HuH-7 (cell line): ENCODE measurements at regions not wholly inside any gene's neighbourhood (a gene's known extent, or its start where the extent isn't known, plus 50 kb on each side); places are given as distances from the start of the nearest gene placed in this dataset.

Source experiments
- DNase-seq: peaks from one replicate; pipeline ENCODE4 v3.0.0; 2011; ENCODE audit warnings: low spot score

- no peak for DNase-seq
These were observed 282.1 kb upstream of the ATP10B start for GRCh38 chr5:161134083-161134482.

- no peak for DNase-seq
These were observed 263.9 kb upstream of the ATP10B start for GRCh38 chr5:161115941-161116340.

GRCh38 chr5:161112371-161112770 is 260.4 kb upstream of the ATP10B start:
- DNase-seq = no peak

GRCh38 chr5:161105525-161105924 is 253.5 kb upstream of the ATP10B start:
- no peak for DNase-seq

GRCh38 chr5:161098516-161098915 is 246.5 kb upstream of the ATP10B start:
- DNase-seq = no peak

GRCh38 chr5:161096581-161096980 is 244.6 kb upstream of the ATP10B start:
- no peak for DNase-seq

GRCh38 chr5:161095953-161096352 is 243.9 kb upstream of the ATP10B start:
- DNase-seq = no peak

GRCh38 chr5:161094411-161094810 is 242.4 kb upstream of the ATP10B start:
- no peak for DNase-seq

GRCh38 chr5:161093100-161093499 is 241.1 kb upstream of the ATP10B start:
- DNase-seq = no peak

GRCh38 chr5:161089569-161089968 is 237.6 kb upstream of the ATP10B start:
- DNase-seq = no peak

GRCh38 chr5:161086461-161086860 is 234.4 kb upstream of the ATP10B start:
- DNase-seq = no peak

GRCh38 chr5:161085056-161085455 is 233.0 kb upstream of the ATP10B start:
- no peak for DNase-seq

- no peak for DNase-seq
These were observed 232.1 kb upstream of the ATP10B start for GRCh38 chr5:161084115-161084514.

- no peak for DNase-seq
These were observed 226.8 kb upstream of the ATP10B start for GRCh38 chr5:161078793-161079192.

GRCh38 chr5:161077936-161078545 is 226.0 kb upstream of the ATP10B start:
- no peak for DNase-seq

- DNase-seq = no peak
These were observed 225.5 kb upstream of the ATP10B start for GRCh38 chr5:161077496-161077895.

GRCh38 chr5:161064781-161065180 is 212.8 kb upstream of the ATP10B start:
- DNase-seq = no peak

GRCh38 chr5:161064297-161064696 is 212.3 kb upstream of the ATP10B start:
- no peak for DNase-seq

- DNase-seq = no peak
These were observed 206.8 kb upstream of the ATP10B start for GRCh38 chr5:161058781-161059180.

GRCh38 chr5:161051920-161052500 is 200.0 kb upstream of the ATP10B start:
- DNase-seq = no peak

GRCh38 chr5:161047024-161047423 is 195.0 kb upstream of the ATP10B start:
- no peak for DNase-seq

GRCh38 chr5:161042862-161043261 is 190.9 kb upstream of the ATP10B start:
- DNase-seq = no peak

- DNase-seq = no peak
These were observed 190.4 kb upstream of the ATP10B start for GRCh38 chr5:161042443-161042842.

GRCh38 chr5:161040818-161041217 is 188.8 kb upstream of the ATP10B start:
- DNase-seq = no peak
